BJ (cell line): ENCODE measurements at regions not wholly inside any gene's neighbourhood (a gene's known extent, or its start where the extent isn't known, plus 50 kb on each side); places are given as distances from the start of the nearest gene placed in this dataset.

Source experiments
- CTCF ChIA-PET: fragments of 350-600 bp; formaldehyde crosslinking; extraction: SDS; loops from one replicate; lab custom pipeline; 2021; ENCODE audit warnings: antibody characterized with exemption, inconsistent platforms; lab: Yijun Ruan, JAX
- POLR2A ChIA-PET: fragments of 300-600 bp; sonication (Branson Sonifier 250); formaldehyde crosslinking; extraction: SDS; loops from one replicate; lab custom pipeline; 2021; ENCODE audit warnings: antibody characterized with exemption; lab: Charles Lee
- DNase-seq: peaks from one replicate; pipeline ENCODE4 v3.0.0-alpha.2; 2011; ENCODE audit warnings: low read depth
- H3K27me3 ChIP-seq: 2 replicates; pipeline ENCODE4 v1.6.0; 2011; ENCODE audit warnings: low read length; ENCODE audit not compliant: control insufficient read depth, insufficient read depth
- H3K36me3 ChIP-seq: 2 replicates; pipeline ENCODE4 v1.5.1; 2011; ENCODE audit warnings: low read length; ENCODE audit not compliant: control insufficient read depth, insufficient read depth
- H3K4me3 ChIP-seq: 2 replicates; pipeline ENCODE4 v1.5.1; 2011; ENCODE audit warnings: low read depth, mild to moderate bottlenecking, control low read depth, low read length
- TF ChIP-seq, protein P1 (sequence below): IDR thresholded peaks from 2 replicates; pipeline ENCODE4 v1.5.1; 2011; ENCODE audit warnings: low read depth, mild to moderate bottlenecking, control low read depth, inconsistent platforms, low read length, moderate library complexity; ENCODE audit not compliant: insufficient read depth

DNA sequence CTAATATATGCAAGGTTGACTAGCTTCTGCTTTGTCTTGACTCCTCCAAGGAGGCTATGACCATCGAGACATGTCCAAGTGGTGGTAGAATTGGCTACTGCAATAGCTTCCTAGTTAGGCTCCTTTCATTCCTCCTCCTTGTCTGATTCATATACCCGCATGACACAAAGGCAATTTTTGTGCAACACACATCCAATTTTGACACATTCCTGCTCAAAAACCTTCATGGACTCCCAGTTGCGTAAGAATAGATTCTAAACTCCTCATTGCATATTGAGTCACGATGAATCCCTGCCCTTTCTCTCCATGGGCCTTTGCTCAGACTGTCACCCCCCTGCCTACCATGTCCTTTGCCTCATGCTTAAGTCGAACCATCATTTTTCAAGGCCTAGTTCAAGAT, 344.5 kb downstream of the ACTL7B start:
- ChIA-PET CTCF (interaction anchor here (0.9 kb wide), 1 partner anchor 11 kb away, joined by 3 read pairs; no protein-coding TSS in a partner anchor), POLR2A (no interaction called here)
- peak; percentile 37 for DNase-seq
- TF ChIP-seq, protein P1, sequence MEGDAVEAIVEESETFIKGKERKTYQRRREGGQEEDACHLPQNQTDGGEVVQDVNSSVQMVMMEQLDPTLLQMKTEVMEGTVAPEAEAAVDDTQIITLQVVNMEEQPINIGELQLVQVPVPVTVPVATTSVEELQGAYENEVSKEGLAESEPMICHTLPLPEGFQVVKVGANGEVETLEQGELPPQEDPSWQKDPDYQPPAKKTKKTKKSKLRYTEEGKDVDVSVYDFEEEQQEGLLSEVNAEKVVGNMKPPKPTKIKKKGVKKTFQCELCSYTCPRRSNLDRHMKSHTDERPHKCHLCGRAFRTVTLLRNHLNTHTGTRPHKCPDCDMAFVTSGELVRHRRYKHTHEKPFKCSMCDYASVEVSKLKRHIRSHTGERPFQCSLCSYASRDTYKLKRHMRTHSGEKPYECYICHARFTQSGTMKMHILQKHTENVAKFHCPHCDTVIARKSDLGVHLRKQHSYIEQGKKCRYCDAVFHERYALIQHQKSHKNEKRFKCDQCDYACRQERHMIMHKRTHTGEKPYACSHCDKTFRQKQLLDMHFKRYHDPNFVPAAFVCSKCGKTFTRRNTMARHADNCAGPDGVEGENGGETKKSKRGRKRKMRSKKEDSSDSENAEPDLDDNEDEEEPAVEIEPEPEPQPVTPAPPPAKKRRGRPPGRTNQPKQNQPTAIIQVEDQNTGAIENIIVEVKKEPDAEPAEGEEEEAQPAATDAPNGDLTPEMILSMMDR, result no peak
- H3K27me3 ChIP-seq, result no peaks in the 10 kb centered on the region
- H3K4me3 ChIP-seq, result no peak overlapping the region
- H3K36me3 ChIP-seq, result no peaks in the 10 kb centered on the region

DNA sequence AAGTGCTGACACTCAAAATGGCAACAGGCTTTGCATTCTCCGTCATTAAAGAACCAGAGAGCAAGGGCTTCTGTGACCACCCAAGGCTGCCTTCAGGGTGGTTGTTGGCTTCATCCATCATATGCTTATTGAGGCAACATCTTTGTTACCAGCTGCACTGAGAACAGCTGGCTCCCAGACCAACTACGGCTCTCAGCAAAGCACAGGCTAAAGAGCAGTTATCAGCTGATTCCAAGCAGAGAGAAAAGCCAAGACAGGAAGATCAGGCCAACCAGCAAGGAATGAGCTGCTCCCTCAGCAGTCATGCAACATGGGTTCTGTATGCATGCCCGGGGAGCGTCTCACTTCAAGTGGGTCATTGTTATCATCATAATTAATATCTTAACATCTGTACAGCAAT, 358.9 kb downstream of the ACTL7B start:
- Histone ChIP-seq H3K36me3 (no peaks in the 10 kb centered on the region), H3K27me3 (peaks cover 2% of the 10 kb centered on the region; the same call in 1 of the 2 replicates), H3K4me3 (no peak overlapping the region)
- ChIA-PET POLR2A (no interaction called here), CTCF (interaction anchor here (1.0 kb wide), 1 partner anchor 224 kb away, joined by 3 read pairs; no protein-coding TSS in a partner anchor)
- TF ChIP-seq, protein P1, result no peak
- DNase-seq, result no peak

DNA sequence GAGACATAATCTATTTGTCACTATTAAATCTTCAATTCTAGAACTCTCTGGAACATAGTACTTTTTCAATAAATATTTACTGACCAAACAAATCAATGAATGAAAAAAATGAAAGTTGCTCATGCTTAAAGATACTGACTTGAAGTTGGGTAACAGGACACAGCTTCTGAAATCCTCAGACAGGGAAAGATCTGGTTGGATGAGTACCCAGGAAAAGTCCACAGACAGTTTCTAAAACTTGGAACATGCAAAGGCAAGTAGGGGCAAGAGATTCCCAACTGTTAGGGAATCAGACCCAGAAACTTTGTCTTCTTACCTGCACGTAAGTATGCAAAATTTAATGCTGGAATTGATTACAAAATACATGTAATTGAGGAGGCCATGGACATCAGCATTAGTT, 366.2 kb downstream of the ACTL7B start:
- H3K4me3 ChIP-seq, result no peak overlapping the region
- TF ChIP-seq, protein P1, result no peak
- no peaks in the 10 kb centered on the region for H3K36me3 ChIP-seq
- peaks cover 8% of the 10 kb centered on the region for H3K27me3 ChIP-seq
- CTCF ChIA-PET, result no interaction called here
- DNase-seq, result no peak
- POLR2A ChIA-PET, result no interaction called here

DNA sequence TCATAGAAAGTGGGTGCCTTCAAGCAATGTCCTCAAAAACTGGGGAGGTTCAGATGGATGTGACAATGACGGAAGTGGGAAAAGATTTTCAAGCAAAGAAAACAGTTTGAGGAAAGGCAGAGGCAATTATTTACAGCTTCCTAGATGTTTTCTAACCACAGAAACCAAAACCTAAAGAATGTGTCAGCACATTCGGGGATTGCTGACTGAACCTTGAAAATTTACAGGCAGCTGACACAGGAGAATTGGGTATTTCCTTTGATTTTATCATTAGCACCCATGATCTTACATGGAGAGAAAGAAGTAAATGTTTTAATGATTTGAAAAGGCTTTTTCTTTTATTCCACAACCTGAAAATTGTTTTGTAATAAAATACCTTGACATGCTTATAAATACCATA, 369.0 kb downstream of the ACTL7B start:
- Histone ChIP-seq H3K36me3 (no peaks in the 10 kb centered on the region), H3K27me3 (peaks cover 8% of the 10 kb centered on the region), H3K4me3 (no peak overlapping the region)
- ChIA-PET CTCF (interaction anchor here (0.7 to 1.0 kb wide), 2 partner anchors 77 to 190 kb away, joined by 3 read pairs; no protein-coding TSS in a partner anchor), POLR2A (no interaction called here)
- TF ChIP-seq, protein P1, result no peak
- DNase-seq, result no peak

DNA sequence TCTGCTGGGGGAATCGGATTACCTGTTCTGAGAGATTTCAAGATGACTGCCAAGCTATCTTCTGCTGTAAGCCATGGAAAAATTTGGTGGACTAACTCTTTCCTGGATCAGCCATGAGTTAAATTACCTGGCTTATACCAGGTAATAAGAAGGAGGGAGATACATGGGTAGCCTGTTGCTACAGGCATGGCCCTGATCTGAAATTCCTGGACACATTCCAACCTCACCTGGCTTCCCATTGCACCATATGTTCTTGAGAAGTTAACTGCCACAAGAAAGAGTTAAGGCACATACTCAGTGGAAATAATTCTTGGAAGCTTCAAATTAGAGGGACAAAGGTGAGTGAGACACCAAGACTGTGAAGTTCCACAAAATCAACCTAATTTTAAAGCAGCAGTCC, 371.3 kb downstream of the ACTL7B start:
- TF ChIP-seq, protein P1, result no peak
- no peaks in the 10 kb centered on the region for H3K36me3 ChIP-seq
- H3K27me3 ChIP-seq, result peaks cover 7% of the 10 kb centered on the region
- no peak overlapping the region for H3K4me3 ChIP-seq
- CTCF ChIA-PET, result interaction anchor here (1.1 to 1.5 kb wide), 3 partner anchors 9 to 80 kb away, joined by 3 to 5 read pairs (median 3); no protein-coding TSS in a partner anchor
- POLR2A ChIA-PET, result no interaction called here
- DNase-seq, result no peak
